Adrenal gland (tissue), 9 donors: ENCODE measurements at regions not wholly inside any gene's neighbourhood (a gene's known extent, or its start where the extent isn't known, plus 50 kb on each side); places are given as distances from the start of the nearest gene placed in this dataset.

Source experiments
- DNase-seq, 7 donors: peaks; one replicate each; pipeline ENCODE4 v3.0.0-alpha.2; 2019 to 2020
- H3K27ac ChIP-seq, 5 donors: fragments of 200-600 bp; sonication (generic) in 4 of 5; 1 replicate in 3 of 5; 2 replicates in 2 of 5; pipeline versions ENCODE4 v1.5.1 to v1.8.0; 2016 to 2020; ENCODE audit warnings: mild to moderate bottlenecking in 1 of 5
- H3K27me3 ChIP-seq: fragments of 200-600 bp; 2 replicates; pipeline ENCODE4 v1.8.0; 2021
- H3K36me3 ChIP-seq, 2 donors: fragments of 200-600 bp; replicated peaks in 1 of 2; 1 replicate in 1 of 2; 2 replicates in 1 of 2; pipeline versions ENCODE4 v1.5.1 to v1.8.0; 2018 to 2022
- H3K4me1 ChIP-seq, 2 donors: fragments of 200-600 bp; replicated peaks in 1 of 2; 1 replicate in 1 of 2; 2 replicates in 1 of 2; pipeline versions ENCODE4 v1.5.1 to v1.8.0; 2018 to 2021
- H3K4me3 ChIP-seq, 4 donors: fragments of 200-600 bp; sonication (generic) in 3 of 4; one replicate each; pipeline ENCODE4 v1.5.1; 2016 to 2018
- H3K9me3 ChIP-seq, 3 donors: fragments of 200-600 bp; sonication (generic) in 1 of 3; replicated peaks in 1 of 3; 1 replicate in 2 of 3; 2 replicates in 1 of 3; pipeline versions ENCODE4 v1.5.1 to v1.8.0; 2016 to 2021
- CTCF ChIP-seq, 6 experiments: fragments of 450-650 bp in 4 of 6; fragments of 200-600 bp in 2 of 6; sonication (generic) in 1 of 6; IDR thresholded peaks; 1 replicate in 5 of 6; 2 replicates in 1 of 6; pipeline versions ENCODE4 v1.5.1 to v1.8.0; 2016 to 2021; ENCODE audit warnings: antibody characterized with exemption in 6 of 6, mild to moderate bottlenecking in 2 of 6, moderate library complexity in 1 of 6
- POLR2A ChIP-seq, 2 donors: fragments of 450-650 bp; IDR thresholded peaks; one replicate each; pipeline ENCODE4 v1.6.1; 2017; ENCODE audit warnings: antibody characterized with exemption in 2 of 2, mild to moderate bottlenecking in 2 of 2, moderate library complexity in 1 of 2
- WGBS, 4 donors: extraction: QIAGEN DNeasy Blood & Tissue Kit in 2 of 4; methylation state at CpG; one replicate each; pipeline versions ENCODE4 v1.1.5 to v1.1.7; 2013 to 2017; 5-methylcytosine and 5-hydroxymethylcytosine counted together
- intact Hi-C, 2 donors: fragments of 100-400 bp; cut with DNase I; formaldehyde crosslinking; loops; one replicate each; pipeline versions ENCODE4 v1.14.1 to v1.15.0; 2022 to 2023
- donor health status: healthy with polysubstance abuse.
- donor health status: Bipolar disorder and iron deficiency.
- donor health status: DM: yes; HTN: yes; CAD: no.
- donor health status: DM: no; HTN: no; CAD: no.
- donor health status: DM: no; HTN: no; CAD: no.

- H3K9me3 ChIP-seq, result no peaks in the 10 kb centered on the region
- no peaks in the 10 kb centered on the region for H3K36me3 ChIP-seq
- DNase-seq, result no peak
- H3K27me3 ChIP-seq, result no peaks in the 10 kb centered on the region
- H3K4me1 ChIP-seq, result no peaks in the 10 kb centered on the region
- no peak overlapping the region for H3K27ac ChIP-seq
- 73 to 80% (median 76%) methylated on average over 9 of the region's 9 CpGs for WGBS, 4 donors
- no peak overlapping the region for H3K4me3 ChIP-seq
- intact Hi-C loops, result no loop called here
- no peak for TF ChIP-seq CTCF (IDR thresholded peaks at IDR 0.05)
- TF ChIP-seq POLR2A (IDR thresholded peaks at IDR 0.05), result no peak
Observed at GRCh38 chr3:5270666-5271371, 83.3 kb downstream of the EDEM1 start.

GRCh38 chr3:5271372-5271683 is 83.8 kb downstream of the EDEM1 start:
- 81 to 88% (median 83%) methylated on average over 4 of the region's 4 CpGs for WGBS, 4 donors
- intact Hi-C loops, result no loop called here
- Histone ChIP-seq H3K27ac (no peak overlapping the region), H3K4me3 (no peak overlapping the region), H3K4me1 (no peaks in the 10 kb centered on the region), H3K27me3 (no peaks in the 10 kb centered on the region), H3K9me3 (no peaks in the 10 kb centered on the region), H3K36me3 (no peaks in the 10 kb centered on the region)
- DNase-seq, result no peak
- no peak for TF ChIP-seq CTCF (IDR thresholded peaks at IDR 0.05)
- no peak for TF ChIP-seq POLR2A (IDR thresholded peaks at IDR 0.05)

DNA sequence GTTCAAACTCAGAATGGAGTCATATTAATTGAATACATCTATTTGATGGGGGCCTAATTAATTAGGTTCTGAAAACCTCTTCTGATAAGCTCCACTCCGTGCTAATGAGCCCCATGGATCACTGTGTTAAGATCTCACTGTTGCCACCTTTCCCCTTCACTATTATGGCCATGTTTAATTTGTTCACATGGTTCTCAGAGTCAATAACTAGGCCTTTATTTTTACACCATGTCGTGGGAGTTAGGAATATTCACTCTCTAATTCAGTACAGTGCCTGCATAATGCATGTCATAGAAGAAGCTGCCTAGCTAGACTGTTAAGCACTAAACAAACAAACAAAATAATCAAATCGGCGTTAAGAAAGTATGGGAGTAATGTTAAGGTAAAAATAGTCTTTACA is 84.9 kb downstream of the EDEM1 start:
- no peak for TF ChIP-seq CTCF (IDR thresholded peaks at IDR 0.05)
- Histone ChIP-seq H3K36me3 (no peaks in the 10 kb centered on the region), H3K9me3 (no peaks in the 10 kb centered on the region), H3K27ac (no peak overlapping the region), H3K4me1 (no peaks in the 10 kb centered on the region), H3K4me3 (no peak overlapping the region), H3K27me3 (no peaks in the 10 kb centered on the region)
- no peak for DNase-seq
- intact Hi-C loops, result no loop called here
- 72 to 77% (median 74%) methylated on average over 4 of the region's 4 CpGs for WGBS, 4 donors

DNA sequence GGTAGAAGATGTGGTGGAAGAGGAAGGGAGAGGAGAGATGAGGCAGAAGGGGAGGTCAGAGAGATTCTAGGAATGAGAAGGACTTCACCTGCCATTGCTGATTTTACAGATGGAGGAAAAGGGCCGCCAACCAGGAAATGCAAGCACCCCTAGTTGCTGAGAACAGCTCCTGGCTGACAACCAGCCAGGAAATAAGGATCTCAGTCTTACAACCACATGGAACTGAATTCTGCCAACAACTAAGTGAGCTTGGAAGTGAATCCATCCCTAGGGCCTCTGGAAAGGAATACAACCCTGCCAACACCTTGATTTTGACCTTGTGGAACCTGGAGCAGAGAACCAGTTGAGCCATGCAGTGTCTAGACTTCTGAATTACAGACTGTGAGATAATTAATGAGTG is 86.6 kb downstream of the EDEM1 start:
- TF ChIP-seq POLR2A (IDR thresholded peaks at IDR 0.05), result no peak
- TF ChIP-seq CTCF (IDR thresholded peaks at IDR 0.05), result no peak
- no peak for DNase-seq
- intact Hi-C loops, result no loop called here
- H3K27me3 ChIP-seq, result no peaks in the 10 kb centered on the region
- no peak overlapping the region for H3K27ac ChIP-seq
- no peaks in the 10 kb centered on the region for H3K36me3 ChIP-seq
- H3K4me1 ChIP-seq, result no peaks in the 10 kb centered on the region
- WGBS, 4 donors, result 73 to 93% (median 81%) methylated on average over 1 of the region's 1 CpG
- no peak overlapping the region for H3K4me3 ChIP-seq
- no peaks in the 10 kb centered on the region for H3K9me3 ChIP-seq
